ENCODE measurements at regions not wholly inside any gene's neighbourhood (a gene's known extent, or its start where the extent isn't known, plus 50 kb on each side); places are given as distances from the start of the nearest gene placed in this dataset.
"Not testable (repeated sequence)": the region's sequence is repeated elsewhere in the genome, so short reads cannot be mapped to it uniquely, and the experiment has no call there.

GRCh38 chr21:21864321-21864840 lies 866.2 kb downstream of the NCAM2 start:
- no peaks in the 10 kb centered on the region for H3K36me3 Mint-ChIP-seq (ENCODE audit: low read depth)
- no peaks in the 10 kb centered on the region for H3K4me1 Mint-ChIP-seq (ENCODE audit: low read depth)
- H3K4me1 ChIP-seq (ENCODE audit: insufficient read depth, low read length), result no peaks in the 10 kb centered on the region
- no peaks in the 10 kb centered on the region for H3K36me3 ChIP-seq (ENCODE audit: insufficient read depth, low read length)
- peaks cover 0 to 5% of the 10 kb centered on the region in 2 experiments for H3K9me3 ChIP-seq (ENCODE audit: control insufficient read depth in 1 of 2, insufficient read depth in 1 of 2, low read length in 2 of 2)
- H3K4me3 Mint-ChIP-seq, result no peak overlapping the region
- TF ChIP-seq CTCF (IDR thresholded peaks at IDR 0.05), result no peak
- H3K27me3 Mint-ChIP-seq, result no peaks in the 10 kb centered on the region
- H3K27me3 ChIP-seq (ENCODE audit: control insufficient read depth in 1 of 2, insufficient read depth in 2 of 2, low read length in 2 of 2), result no peaks in the 10 kb centered on the region
- H3K4me3 ChIP-seq (ENCODE audit: low read length), result no peak overlapping the region
- ChIA-PET CTCF (interaction anchor here (0.6 kb wide), 1 partner anchor 1493 kb away, joined by 3 read pairs; no protein-coding TSS in a partner anchor), POLR2A (no interaction called here)
- DNase-seq (no peak), ATAC-seq (ENCODE audit: poor library complexity) (no peak)
- intact Hi-C loops (cut with DNase I, micrococcal nuclease), result no loop called here
- no peak overlapping the region for H3K27ac Mint-ChIP-seq
- no peak overlapping the region for H3K27ac ChIP-seq (ENCODE audit: low read depth in 1 of 2, low read length in 2 of 2)
- H3K9me3 Mint-ChIP-seq, result peaks cover 2% of the 10 kb centered on the region

GRCh38 chr21:21897275-21897883 lies 899.2 kb downstream of the NCAM2 start:
- Histone ChIP-seq H3K9me3 (ENCODE audit: control insufficient read depth in 1 of 2, insufficient read depth in 1 of 2, low read length in 2 of 2) (peaks cover 15 to 24% of the 10 kb centered on the region in 2 experiments), H3K27me3 (ENCODE audit: control insufficient read depth in 1 of 2, insufficient read depth in 2 of 2, low read length in 2 of 2) (no peaks in the 10 kb centered on the region), H3K36me3 (ENCODE audit: insufficient read depth, low read length) (no peaks in the 10 kb centered on the region), H3K4me3 (ENCODE audit: low read length) (no peak overlapping the region), H3K27ac (ENCODE audit: low read depth in 1 of 2, low read length in 2 of 2) (no peak overlapping the region), H3K4me1 (ENCODE audit: insufficient read depth, low read length) (no peaks in the 10 kb centered on the region)
- no peak for TF ChIP-seq CTCF (IDR thresholded peaks at IDR 0.05)
- H3K4me1 Mint-ChIP-seq (ENCODE audit: low read depth), result no peaks in the 10 kb centered on the region
- peaks cover 6% of the 10 kb centered on the region for H3K9me3 Mint-ChIP-seq
- H3K36me3 Mint-ChIP-seq (ENCODE audit: low read depth), result no peaks in the 10 kb centered on the region
- DNase-seq (no peak), ATAC-seq (ENCODE audit: poor library complexity) (no peak)
- ChIA-PET POLR2A (no interaction called here), CTCF (no interaction called here)
- intact Hi-C loops (cut with DNase I, micrococcal nuclease), result no loop called here
- no peak overlapping the region for H3K27ac Mint-ChIP-seq
- H3K4me3 Mint-ChIP-seq, result no peak overlapping the region
- no peaks in the 10 kb centered on the region for H3K27me3 Mint-ChIP-seq

- Histone ChIP-seq H3K27ac (ENCODE audit: low read depth in 1 of 2, low read length in 2 of 2) (no peak overlapping the region), H3K4me3 (ENCODE audit: low read length) (no peak overlapping the region), H3K36me3 (ENCODE audit: insufficient read depth, low read length) (no peaks in the 10 kb centered on the region), H3K9me3 (ENCODE audit: control insufficient read depth in 1 of 2, insufficient read depth in 1 of 2, low read length in 2 of 2) (peaks cover 12 to 32% of the 10 kb centered on the region in 2 experiments), H3K4me1 (ENCODE audit: insufficient read depth, low read length) (no peaks in the 10 kb centered on the region), H3K27me3 (ENCODE audit: control insufficient read depth in 1 of 2, insufficient read depth in 2 of 2, low read length in 2 of 2) (no peaks in the 10 kb centered on the region)
- ATAC-seq (ENCODE audit: poor library complexity) (no peak), DNase-seq (no peak)
- Mint-ChIP-seq H3K27me3 (no peaks in the 10 kb centered on the region), H3K9me3 (peaks cover 6% of the 10 kb centered on the region), H3K4me3 (no peak overlapping the region), H3K27ac (no peak overlapping the region), H3K4me1 (ENCODE audit: low read depth) (no peaks in the 10 kb centered on the region), H3K36me3 (ENCODE audit: low read depth) (no peaks in the 10 kb centered on the region)
- POLR2A ChIA-PET, result no interaction called here
- TF ChIP-seq CTCF (IDR thresholded peaks at IDR 0.05), result no peak
- intact Hi-C loops (cut with DNase I, micrococcal nuclease), result no loop called here
- CTCF ChIA-PET, result no interaction called here
These were observed 900.6 kb downstream of the NCAM2 start for GRCh38 chr21:21898801-21899200.

- H3K9me3 ChIP-seq (ENCODE audit: control insufficient read depth in 1 of 2, insufficient read depth in 1 of 2, low read length in 2 of 2), result peaks cover 5 to 19% of the 10 kb centered on the region in 2 experiments
- ATAC-seq (ENCODE audit: poor library complexity); POLR2A ChIA-PET; H3K27me3 ChIP-seq (ENCODE audit: control insufficient read depth in 1 of 2, insufficient read depth in 2 of 2, low read length in 2 of 2); H3K9me3 Mint-ChIP-seq; H3K27ac Mint-ChIP-seq; H3K36me3 Mint-ChIP-seq (ENCODE audit: low read depth); H3K27ac ChIP-seq (ENCODE audit: low read depth in 1 of 2, low read length in 2 of 2); CTCF ChIA-PET; H3K4me3 ChIP-seq (ENCODE audit: low read length); H3K4me1 ChIP-seq (ENCODE audit: insufficient read depth, low read length); H3K4me3 Mint-ChIP-seq; DNase-seq; intact Hi-C loops (cut with DNase I, micrococcal nuclease); H3K4me1 Mint-ChIP-seq (ENCODE audit: low read depth); H3K36me3 ChIP-seq (ENCODE audit: insufficient read depth, low read length); H3K27me3 Mint-ChIP-seq: not testable (repeated sequence)
These were observed 904.2 kb downstream of the NCAM2 start for GRCh38 chr21:21902416-21902815.

All from CD4-positive, alpha-beta T cell (primary cell).